AG04450 (cell line): ENCODE measurements at regions not wholly inside any gene's neighbourhood (a gene's known extent, or its start where the extent isn't known, plus 50 kb on each side); places are given as distances from the start of the nearest gene placed in this dataset.

Experiments used
- CTCF ChIA-PET: fragments of 300-600, 350-600 bp; formaldehyde crosslinking; extraction: SDS; loops from one replicate; lab custom pipeline; 2022; ENCODE audit warnings: antibody characterized with exemption, inconsistent platforms; lab: Charles Lee
- POLR2A ChIA-PET: fragments of 350-600 bp; formaldehyde crosslinking; extraction: SDS; loops from one replicate; lab custom pipeline; 2021; ENCODE audit warnings: antibody characterized with exemption, inconsistent platforms; lab: Yijun Ruan, JAX
- DNase-seq: peaks from one replicate; pipeline ENCODE4 v3.0.0-alpha.2; 2011; ENCODE audit warnings: low read depth, low spot score
- H3K27ac ChIP-seq: one replicate; pipeline ENCODE4 v1.5.1; 2012; ENCODE audit warnings: low read depth, low read length, control low read depth
- H3K27me3 ChIP-seq: one replicate; pipeline ENCODE4 v1.6.0; 2012; ENCODE audit warnings: low read length; ENCODE audit not compliant: control insufficient read depth, insufficient read depth
- H3K4me3 ChIP-seq: 2 replicates; pipeline ENCODE4 v1.5.1; 2011; ENCODE audit warnings: mild to moderate bottlenecking, low read depth, low read length, control low read depth
- H3K9me3 ChIP-seq: 2 replicates; pipeline ENCODE4 v1.5.1; 2012; ENCODE audit warnings: low read length; ENCODE audit not compliant: control insufficient read depth, insufficient read depth
- TF ChIP-seq, protein P1 (sequence below): IDR thresholded peaks from 2 replicates; pipeline ENCODE4 v1.5.1; 2011; ENCODE audit warnings: low read depth, low read length, control low read depth, inconsistent platforms

DNA sequence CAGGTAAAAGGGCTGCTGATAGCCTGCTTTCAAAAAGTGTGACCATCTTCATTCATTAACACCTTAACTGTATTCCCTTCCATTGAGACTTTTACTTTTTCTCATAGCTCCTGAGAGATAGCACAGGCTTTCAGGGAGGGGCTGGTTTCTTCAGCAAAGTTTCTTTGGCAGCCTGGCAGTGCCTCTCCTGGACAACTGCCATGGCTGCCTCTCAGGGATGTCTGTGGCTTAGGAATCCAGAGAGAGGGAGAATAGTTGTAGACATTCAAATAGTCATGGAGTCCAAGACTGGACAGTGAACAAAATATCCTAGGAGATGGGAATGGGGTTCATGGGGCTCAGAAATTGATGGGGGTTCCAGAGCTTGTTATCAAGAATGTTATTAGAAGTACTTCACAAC, 81.1 kb downstream of the FAM47B start:
- TF ChIP-seq, protein P1, sequence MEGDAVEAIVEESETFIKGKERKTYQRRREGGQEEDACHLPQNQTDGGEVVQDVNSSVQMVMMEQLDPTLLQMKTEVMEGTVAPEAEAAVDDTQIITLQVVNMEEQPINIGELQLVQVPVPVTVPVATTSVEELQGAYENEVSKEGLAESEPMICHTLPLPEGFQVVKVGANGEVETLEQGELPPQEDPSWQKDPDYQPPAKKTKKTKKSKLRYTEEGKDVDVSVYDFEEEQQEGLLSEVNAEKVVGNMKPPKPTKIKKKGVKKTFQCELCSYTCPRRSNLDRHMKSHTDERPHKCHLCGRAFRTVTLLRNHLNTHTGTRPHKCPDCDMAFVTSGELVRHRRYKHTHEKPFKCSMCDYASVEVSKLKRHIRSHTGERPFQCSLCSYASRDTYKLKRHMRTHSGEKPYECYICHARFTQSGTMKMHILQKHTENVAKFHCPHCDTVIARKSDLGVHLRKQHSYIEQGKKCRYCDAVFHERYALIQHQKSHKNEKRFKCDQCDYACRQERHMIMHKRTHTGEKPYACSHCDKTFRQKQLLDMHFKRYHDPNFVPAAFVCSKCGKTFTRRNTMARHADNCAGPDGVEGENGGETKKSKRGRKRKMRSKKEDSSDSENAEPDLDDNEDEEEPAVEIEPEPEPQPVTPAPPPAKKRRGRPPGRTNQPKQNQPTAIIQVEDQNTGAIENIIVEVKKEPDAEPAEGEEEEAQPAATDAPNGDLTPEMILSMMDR, result no peak
- Histone ChIP-seq H3K9me3 (no peaks in the 10 kb centered on the region), H3K27me3 (no peaks in the 10 kb centered on the region), H3K27ac (no peak overlapping the region), H3K4me3 (no peak overlapping the region)
- ChIA-PET CTCF (no interaction called here), POLR2A (no interaction called here)
- DNase-seq, result no peak

DNA sequence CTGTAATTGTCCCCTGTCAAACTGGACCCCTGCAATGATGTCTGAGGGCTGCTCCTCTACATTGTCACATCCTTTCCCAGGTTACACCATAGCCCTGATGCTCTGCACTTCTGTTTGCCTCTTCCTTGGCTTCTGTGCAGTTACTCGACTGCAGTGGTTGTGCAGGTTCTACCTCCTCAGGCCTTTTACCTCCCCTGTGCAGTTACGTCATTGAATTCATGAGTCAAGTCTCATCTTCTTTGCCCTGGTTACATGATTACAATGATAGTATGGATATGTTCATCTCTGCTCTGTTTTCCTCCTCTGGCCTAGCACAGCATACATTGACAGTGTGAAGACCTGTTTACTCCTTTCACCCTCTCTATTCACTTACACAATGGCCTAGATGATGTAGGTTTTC, 83.2 kb downstream of the FAM47B start:
- POLR2A ChIA-PET, result no interaction called here
- no peaks in the 10 kb centered on the region for H3K9me3 ChIP-seq
- no peaks in the 10 kb centered on the region for H3K27me3 ChIP-seq
- no peak overlapping the region for H3K27ac ChIP-seq
- TF ChIP-seq, protein P1, result no peak
- CTCF ChIA-PET, result no interaction called here
- H3K4me3 ChIP-seq, result no peak overlapping the region
- DNase-seq, result no peak

DNA sequence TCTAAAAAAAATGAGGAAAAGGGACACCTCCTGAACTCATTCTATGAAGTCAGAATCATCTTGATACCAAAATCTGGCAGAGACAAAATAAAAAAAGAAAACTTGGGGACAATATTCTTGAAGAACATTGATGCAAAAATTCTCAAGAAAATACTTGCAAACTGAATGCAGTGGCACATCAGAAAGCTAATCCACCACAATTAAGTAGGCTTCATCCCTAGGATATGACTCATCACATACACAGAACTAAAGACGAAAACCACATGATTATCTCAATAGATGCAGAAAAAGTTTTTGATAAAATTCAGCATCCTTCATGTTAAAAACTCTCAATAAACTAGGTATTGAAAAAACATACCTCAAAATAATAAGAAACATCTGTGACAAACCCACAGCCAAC, 98.3 kb downstream of the FAM47B start:
- ChIA-PET POLR2A (no interaction called here), CTCF (no interaction called here)
- TF ChIP-seq, protein P1, result no peak
- no peak for DNase-seq
- H3K27ac ChIP-seq, result no peak overlapping the region
- no peaks in the 10 kb centered on the region for H3K27me3 ChIP-seq
- H3K4me3 ChIP-seq, result no peak overlapping the region
- no peaks in the 10 kb centered on the region; the same call in 1 of the 2 replicates for H3K9me3 ChIP-seq

DNA sequence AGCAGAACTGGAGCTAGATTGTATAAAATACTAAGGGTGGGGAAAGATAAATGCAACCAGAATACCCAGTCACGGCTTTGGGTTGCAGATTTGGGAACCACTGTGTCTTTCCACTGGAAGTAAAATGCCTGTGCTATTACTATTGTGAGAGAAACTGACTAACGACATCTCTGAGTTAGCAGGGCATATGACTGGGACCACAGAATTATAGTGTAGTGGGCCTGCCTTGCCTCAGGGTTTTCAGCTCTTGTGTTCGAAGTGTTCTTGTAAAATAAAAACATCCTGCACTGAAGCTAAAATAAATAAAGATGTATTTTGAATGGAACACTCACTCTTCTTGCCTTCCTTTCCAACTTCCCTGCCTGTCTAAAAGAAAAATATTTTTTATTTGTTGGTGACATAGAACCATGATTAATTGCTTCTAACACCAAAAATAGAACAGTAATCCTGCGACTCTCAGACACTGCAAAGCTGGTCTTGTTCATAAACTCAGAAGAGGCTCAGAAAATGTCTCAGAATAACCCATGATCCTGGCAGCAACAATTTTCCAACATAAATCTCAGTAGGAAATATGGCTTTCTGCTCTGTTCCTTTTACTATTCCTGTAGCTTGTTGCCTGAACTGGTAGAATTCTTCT, 104.2 kb downstream of the FAM47B start:
- Histone ChIP-seq H3K4me3 (no peak overlapping the region), H3K27me3 (no peaks in the 10 kb centered on the region), H3K27ac (no peak overlapping the region), H3K9me3 (no peaks in the 10 kb centered on the region; the same call in 1 of the 2 replicates)
- TF ChIP-seq, protein P1, result no peak
- POLR2A ChIA-PET, result no interaction called here
- CTCF ChIA-PET, result no interaction called here
- DNase-seq, result no peak

DNA sequence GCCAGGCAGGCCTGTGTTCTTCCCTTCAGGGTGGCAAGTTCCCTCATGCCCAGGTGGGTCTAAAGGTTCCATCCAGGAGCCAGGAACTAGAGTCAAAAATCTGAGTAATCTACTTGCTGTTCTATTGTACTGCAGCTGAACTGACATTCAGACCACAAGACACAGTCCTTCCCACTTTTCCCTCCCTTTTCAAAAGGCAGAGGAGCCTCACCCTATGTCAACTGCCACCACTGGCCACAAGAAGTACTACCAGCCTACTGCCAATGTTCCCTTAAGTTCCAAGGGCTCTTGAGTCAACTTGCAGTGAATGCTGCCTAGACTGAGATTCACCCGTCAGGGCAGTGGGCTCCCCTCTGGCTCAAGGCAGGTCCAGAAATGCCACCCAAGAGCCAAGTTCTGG, 133.5 kb downstream of the FAM47B start:
- CTCF ChIA-PET, result no interaction called here
- TF ChIP-seq, protein P1, result no peak
- Histone ChIP-seq H3K27ac (no peak overlapping the region), H3K27me3 (no peaks in the 10 kb centered on the region), H3K9me3 (no peaks in the 10 kb centered on the region), H3K4me3 (no peak overlapping the region)
- DNase-seq, result no peak
- POLR2A ChIA-PET, result no interaction called here
